HEK293 (cell line): ENCODE measurements at regions not wholly inside any gene's neighbourhood (a gene's known extent, or its start where the extent isn't known, plus 50 kb on each side); places are given as distances from the start of the nearest gene placed in this dataset.

Experiments used
- CTCF ChIA-PET: fragments of 350-600 bp; formaldehyde crosslinking; extraction: SDS; loops from one replicate; lab custom pipeline; 2021; ENCODE audit warnings: antibody characterized with exemption; lab: Yijun Ruan, JAX
- POLR2A ChIA-PET: fragments of 300-600 bp; formaldehyde crosslinking; extraction: SDS; loops from one replicate; lab custom pipeline; 2020; ENCODE audit warnings: antibody characterized with exemption, inconsistent platforms; lab: Yijun Ruan, JAX
- H3K27ac ChIP-seq: fragments of 200-500 bp; sonication (Bioruptor generic); 2 replicates; pipeline ENCODE4 v1.5.1; 2014; ENCODE audit warnings: low read depth, low read length, control low read depth, inconsistent platforms; ENCODE audit errors: extremely low read depth
- H3K36me3 ChIP-seq, 2 experiments: fragments of 200-500 bp in 1 of 2; sonication (Bioruptor generic) in 1 of 2; 1 replicate in 1 of 2; 2 replicates in 1 of 2; pipeline ENCODE4 v1.5.1; 2014 to 2017; ENCODE audit warnings: inconsistent platforms in 2 of 2, low read length in 2 of 2; ENCODE audit not compliant: control insufficient read depth in 2 of 2, insufficient read depth in 1 of 2
- H3K4me1 ChIP-seq: fragments of 200-500 bp; sonication (Bioruptor generic); 2 replicates; pipeline ENCODE4 v1.5.1; 2014; ENCODE audit warnings: mild to moderate bottlenecking, low read length, inconsistent platforms; ENCODE audit not compliant: control insufficient read depth, insufficient read depth
- H3K4me3 ChIP-seq: 2 replicates; pipeline ENCODE4 v1.5.1; 2011; ENCODE audit warnings: low read depth, mild to moderate bottlenecking, control low read depth, low read length, moderate library complexity
- H3K9me3 ChIP-seq: fragments of 200-500 bp; sonication (Bioruptor generic); 2 replicates; pipeline ENCODE4 v1.5.1; 2014; ENCODE audit warnings: low read depth, low read length, inconsistent platforms; ENCODE audit not compliant: control insufficient read depth, insufficient read depth
- ATF2 ChIP-seq: fragments of 450-650 bp; formaldehyde crosslinking; IDR thresholded peaks from 2 replicates; pipeline ENCODE4 v1.5.1; 2016; ENCODE audit warnings: missing biosample characterization, missing genetic modification characterization, low read depth
- GFI1B ChIP-seq: fragments of 450-650 bp; formaldehyde crosslinking; IDR thresholded peaks from 2 replicates; pipeline ENCODE4 v1.5.1; 2016; ENCODE audit warnings: missing biosample characterization, missing genetic modification characterization
- GLI2 ChIP-seq: fragments of 450-650 bp; formaldehyde crosslinking; IDR thresholded peaks from 2 replicates; pipeline ENCODE4; 2017; ENCODE audit warnings: missing biosample characterization, missing genetic modification characterization, low read depth, borderline replicate concordance
- INSM2 ChIP-seq: fragments of 450-650 bp; formaldehyde crosslinking; IDR thresholded peaks from 2 replicates; pipeline ENCODE4 v1.5.1; 2016; ENCODE audit warnings: missing biosample characterization, missing genetic modification characterization
- SP2 ChIP-seq: fragments of 450-650 bp; formaldehyde crosslinking; IDR thresholded peaks from 2 replicates; pipeline ENCODE4 v1.5.1; 2016; ENCODE audit warnings: missing biosample characterization, missing genetic modification characterization
- YY1 ChIP-seq: fragments of 450-650 bp; formaldehyde crosslinking; IDR thresholded peaks from 2 replicates; pipeline ENCODE4 v1.5.1; 2018; ENCODE audit warnings: missing biosample characterization, missing genetic modification characterization
- ZBTB7A ChIP-seq: fragments of 450-650 bp; formaldehyde crosslinking; IDR thresholded peaks from 2 replicates; pipeline ENCODE4 v1.5.1; 2016; ENCODE audit warnings: low read depth, missing biosample characterization, missing genetic modification characterization
- ZNF121 ChIP-seq: fragments of 450-650 bp; formaldehyde crosslinking; IDR thresholded peaks from 2 replicates; pipeline ENCODE4 v1.5.1; 2016; ENCODE audit warnings: missing biosample characterization, missing genetic modification characterization
- ZNF132 ChIP-seq: fragments of 450-650 bp; formaldehyde crosslinking; IDR thresholded peaks from 2 replicates; pipeline ENCODE4 v1.5.1; 2017; ENCODE audit warnings: missing biosample characterization, missing genetic modification characterization, borderline replicate concordance
- ZNF148 ChIP-seq: fragments of 450-650 bp; formaldehyde crosslinking; IDR thresholded peaks from 2 replicates; pipeline ENCODE4 v1.5.0; 2017; ENCODE audit warnings: missing biosample characterization, missing genetic modification characterization, borderline replicate concordance
- ZNF174 ChIP-seq: fragments of 450-650 bp; formaldehyde crosslinking; IDR thresholded peaks from 2 replicates; pipeline ENCODE4 v1.5.0; 2017; ENCODE audit warnings: missing biosample characterization, mild to moderate bottlenecking, missing genetic modification characterization
- ZNF18 ChIP-seq: fragments of 450-650 bp; formaldehyde crosslinking; IDR thresholded peaks from 2 replicates; pipeline ENCODE4 v1.5.1; 2016; ENCODE audit warnings: missing biosample characterization, missing genetic modification characterization
- ZNF274 ChIP-seq, 2 experiments: fragments of 200-500 bp in 1 of 2; fragments of 450-650 bp in 1 of 2; sonication (Bioruptor generic) in 1 of 2; formaldehyde crosslinking in 1 of 2; IDR thresholded peaks; 2 replicates each; pipeline versions ENCODE4 v1.5.1 to v1.6.1; 2014 to 2016; ENCODE audit warnings: borderline replicate concordance in 1 of 2, inconsistent platforms in 1 of 2, low read length in 1 of 2, missing biosample characterization in 1 of 2, missing genetic modification characterization in 1 of 2
- ZNF292 ChIP-seq: fragments of 450-650 bp; formaldehyde crosslinking; IDR thresholded peaks from 2 replicates; pipeline ENCODE4 v1.5.1; 2016; ENCODE audit warnings: low read depth, missing biosample characterization, missing genetic modification characterization, borderline replicate concordance
- ZNF335 ChIP-seq: fragments of 450-650 bp; formaldehyde crosslinking; conservative IDR thresholded peaks from 2 replicates; pipeline ENCODE4 v1.5.1; 2016; ENCODE audit warnings: missing biosample characterization, missing genetic modification characterization
- ZNF658 ChIP-seq: fragments of 450-650 bp; formaldehyde crosslinking; IDR thresholded peaks from 2 replicates; pipeline ENCODE4; 2016; ENCODE audit warnings: missing biosample characterization, missing genetic modification characterization
- ZNF677 ChIP-seq: fragments of 450-650 bp; IDR thresholded peaks from 2 replicates; pipeline ENCODE4 v1.5.0; 2018; ENCODE audit warnings: missing biosample characterization, mild to moderate bottlenecking, missing genetic modification characterization, moderate library complexity
- ZNF777 ChIP-seq: fragments of 450-650 bp; formaldehyde crosslinking; IDR thresholded peaks from 2 replicates; pipeline ENCODE4 v1.5.1; 2017; ENCODE audit warnings: missing biosample characterization, missing genetic modification characterization, borderline replicate concordance
- TF ChIP-seq, protein P1 (sequence below): fragments of 450-650 bp; formaldehyde crosslinking; IDR thresholded peaks from 2 replicates; pipeline ENCODE4 v1.5.1; 2016; ENCODE audit warnings: missing biosample characterization, missing genetic modification characterization
- TF ChIP-seq, protein P2 (sequence below): fragments of 450-650 bp; formaldehyde crosslinking; IDR thresholded peaks from 2 replicates; pipeline ENCODE4 v1.5.1; 2016; ENCODE audit warnings: missing biosample characterization, missing genetic modification characterization, borderline replicate concordance

GRCh38 chr15:95108673-95109072, 877.3 kb downstream of the MCTP2 start:
- ChIA-PET CTCF (interaction anchor here (1.2 kb wide), 1 partner anchor 11 kb away, joined by 3 read pairs; no protein-coding TSS in a partner anchor), POLR2A (no interaction called here)
- Histone ChIP-seq H3K9me3 (no peaks in the 10 kb centered on the region), H3K4me1 (no peaks in the 10 kb centered on the region), H3K27ac (no peak overlapping the region), H3K36me3 (no peaks in the 10 kb centered on the region), H3K4me3 (no peak overlapping the region)
- TF ChIP-seq ZNF132 (tag by site-specific recombination) (no peak), ZNF274 (IDR thresholded peaks at IDR 0.05; ENCODE audit: low read length) (no peak), ZNF274 (tag by site-specific recombination; IDR thresholded peaks at IDR 0.05; ENCODE audit: borderline replicate concordance) (no peak), ZNF677 (tag by site-specific recombination) (no peak), ZNF335 (no peak), YY1 (tag by site-specific recombination) (no peak), INSM2 (tag by site-specific recombination) (no peak), ZNF18 (no peak), ZNF292 (tag by site-specific recombination) (no peak), ZNF174 (tag by site-specific recombination) (no peak), SP2 (no peak), ZNF148 (tag by site-specific recombination) (no peak), ZNF658 (no peak), ZNF121 (tag by site-specific recombination) (no peak), GLI2 (no peak), ATF2 (no peak), ZBTB7A (tag by site-specific recombination) (no peak), GFI1B (no peak), ZNF777 (tag by site-specific recombination) (no peak)
- TF ChIP-seq, protein P1, sequence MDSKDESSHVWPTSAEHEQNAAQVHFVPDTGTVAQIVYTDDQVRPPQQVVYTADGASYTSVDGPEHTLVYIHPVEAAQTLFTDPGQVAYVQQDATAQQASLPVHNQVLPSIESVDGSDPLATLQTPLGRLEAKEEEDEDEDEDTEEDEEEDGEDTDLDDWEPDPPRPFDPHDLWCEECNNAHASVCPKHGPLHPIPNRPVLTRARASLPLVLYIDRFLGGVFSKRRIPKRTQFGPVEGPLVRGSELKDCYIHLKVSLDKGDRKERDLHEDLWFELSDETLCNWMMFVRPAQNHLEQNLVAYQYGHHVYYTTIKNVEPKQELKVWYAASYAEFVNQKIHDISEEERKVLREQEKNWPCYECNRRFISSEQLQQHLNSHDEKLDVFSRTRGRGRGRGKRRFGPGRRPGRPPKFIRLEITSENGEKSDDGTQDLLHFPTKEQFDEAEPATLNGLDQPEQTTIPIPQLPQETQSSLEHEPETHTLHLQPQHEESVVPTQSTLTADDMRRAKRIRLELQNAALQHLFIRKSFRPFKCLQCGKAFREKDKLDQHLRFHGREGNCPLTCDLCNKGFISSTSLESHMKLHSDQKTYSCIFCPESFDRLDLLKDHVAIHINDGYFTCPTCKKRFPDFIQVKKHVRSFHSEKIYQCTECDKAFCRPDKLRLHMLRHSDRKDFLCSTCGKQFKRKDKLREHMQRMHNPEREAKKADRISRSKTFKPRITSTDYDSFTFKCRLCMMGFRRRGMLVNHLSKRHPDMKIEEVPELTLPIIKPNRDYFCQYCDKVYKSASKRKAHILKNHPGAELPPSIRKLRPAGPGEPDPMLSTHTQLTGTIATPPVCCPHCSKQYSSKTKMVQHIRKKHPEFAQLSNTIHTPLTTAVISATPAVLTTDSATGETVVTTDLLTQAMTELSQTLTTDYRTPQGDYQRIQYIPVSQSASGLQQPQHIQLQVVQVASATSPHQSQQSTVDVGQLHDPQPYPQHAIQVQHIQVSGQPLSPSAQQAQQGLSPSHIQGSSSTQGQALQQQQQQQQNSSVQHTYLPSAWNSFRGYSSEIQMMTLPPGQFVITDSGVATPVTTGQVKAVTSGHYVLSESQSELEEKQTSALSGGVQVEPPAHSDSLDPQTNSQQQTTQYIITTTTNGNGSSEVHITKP (tag by site-specific recombination), result no peak
- TF ChIP-seq, protein P2, sequence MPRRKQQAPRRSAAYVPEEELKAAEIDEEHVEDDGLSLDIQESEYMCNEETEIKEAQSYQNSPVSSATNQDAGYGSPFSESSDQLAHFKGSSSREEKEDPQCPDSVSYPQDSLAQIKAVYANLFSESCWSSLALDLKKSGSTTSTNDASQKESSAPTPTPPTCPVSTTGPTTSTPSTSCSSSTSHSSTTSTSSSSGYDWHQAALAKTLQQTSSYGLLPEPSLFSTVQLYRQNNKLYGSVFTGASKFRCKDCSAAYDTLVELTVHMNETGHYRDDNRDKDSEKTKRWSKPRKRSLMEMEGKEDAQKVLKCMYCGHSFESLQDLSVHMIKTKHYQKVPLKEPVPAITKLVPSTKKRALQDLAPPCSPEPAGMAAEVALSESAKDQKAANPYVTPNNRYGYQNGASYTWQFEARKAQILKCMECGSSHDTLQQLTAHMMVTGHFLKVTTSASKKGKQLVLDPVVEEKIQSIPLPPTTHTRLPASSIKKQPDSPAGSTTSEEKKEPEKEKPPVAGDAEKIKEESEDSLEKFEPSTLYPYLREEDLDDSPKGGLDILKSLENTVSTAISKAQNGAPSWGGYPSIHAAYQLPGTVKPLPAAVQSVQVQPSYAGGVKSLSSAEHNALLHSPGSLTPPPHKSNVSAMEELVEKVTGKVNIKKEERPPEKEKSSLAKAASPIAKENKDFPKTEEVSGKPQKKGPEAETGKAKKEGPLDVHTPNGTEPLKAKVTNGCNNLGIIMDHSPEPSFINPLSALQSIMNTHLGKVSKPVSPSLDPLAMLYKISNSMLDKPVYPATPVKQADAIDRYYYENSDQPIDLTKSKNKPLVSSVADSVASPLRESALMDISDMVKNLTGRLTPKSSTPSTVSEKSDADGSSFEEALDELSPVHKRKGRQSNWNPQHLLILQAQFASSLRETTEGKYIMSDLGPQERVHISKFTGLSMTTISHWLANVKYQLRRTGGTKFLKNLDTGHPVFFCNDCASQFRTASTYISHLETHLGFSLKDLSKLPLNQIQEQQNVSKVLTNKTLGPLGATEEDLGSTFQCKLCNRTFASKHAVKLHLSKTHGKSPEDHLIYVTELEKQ, result no peak
